ENCODE measurements at regions not wholly inside any gene's neighbourhood (a gene's known extent, or its start where the extent isn't known, plus 50 kb on each side); places are given as distances from the start of the nearest gene placed in this dataset.

DNA sequence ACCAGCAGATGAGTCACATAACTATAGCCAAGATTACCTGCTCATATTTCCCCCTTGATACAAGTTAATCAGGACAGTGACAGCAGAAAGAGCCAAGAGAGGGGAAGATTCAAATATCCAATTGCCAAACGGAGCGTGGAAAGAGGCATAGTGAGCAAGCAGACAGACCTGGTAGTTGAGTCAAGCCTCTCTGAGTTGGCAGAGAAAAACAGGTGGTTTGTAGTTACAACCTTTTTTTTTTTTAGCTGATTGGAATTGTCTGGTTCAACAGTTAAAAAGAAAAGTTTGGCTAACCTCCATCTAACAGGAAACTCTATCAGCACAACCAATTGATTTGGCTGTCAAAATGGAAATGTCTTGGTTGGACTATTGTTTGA lies 272.1 kb downstream of the TLE1 start:
- H3F3A ChIP-seq (ENCODE audit: insufficient read depth, low read length), result no peaks in the 10 kb centered on the region
- no peaks in the 10 kb centered on the region for H3K27me3 ChIP-seq (replicated peaks; ENCODE audit: insufficient read depth, low read length)
- TF ChIP-seq, protein P1, sequence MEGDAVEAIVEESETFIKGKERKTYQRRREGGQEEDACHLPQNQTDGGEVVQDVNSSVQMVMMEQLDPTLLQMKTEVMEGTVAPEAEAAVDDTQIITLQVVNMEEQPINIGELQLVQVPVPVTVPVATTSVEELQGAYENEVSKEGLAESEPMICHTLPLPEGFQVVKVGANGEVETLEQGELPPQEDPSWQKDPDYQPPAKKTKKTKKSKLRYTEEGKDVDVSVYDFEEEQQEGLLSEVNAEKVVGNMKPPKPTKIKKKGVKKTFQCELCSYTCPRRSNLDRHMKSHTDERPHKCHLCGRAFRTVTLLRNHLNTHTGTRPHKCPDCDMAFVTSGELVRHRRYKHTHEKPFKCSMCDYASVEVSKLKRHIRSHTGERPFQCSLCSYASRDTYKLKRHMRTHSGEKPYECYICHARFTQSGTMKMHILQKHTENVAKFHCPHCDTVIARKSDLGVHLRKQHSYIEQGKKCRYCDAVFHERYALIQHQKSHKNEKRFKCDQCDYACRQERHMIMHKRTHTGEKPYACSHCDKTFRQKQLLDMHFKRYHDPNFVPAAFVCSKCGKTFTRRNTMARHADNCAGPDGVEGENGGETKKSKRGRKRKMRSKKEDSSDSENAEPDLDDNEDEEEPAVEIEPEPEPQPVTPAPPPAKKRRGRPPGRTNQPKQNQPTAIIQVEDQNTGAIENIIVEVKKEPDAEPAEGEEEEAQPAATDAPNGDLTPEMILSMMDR (IDR thresholded peaks at IDR 0.05; ENCODE audit: low read length), result no peak
- TF ChIP-seq EZH2phosphoT487 (IDR thresholded peaks at IDR 0.05; ENCODE audit: low read length) (no peak), EZH2 (optimal IDR thresholded peaks at IDR 0.05; ENCODE audit: low read depth, low read length) (no peak)
- no peak overlapping the region for H3K4me3 ChIP-seq (ENCODE audit: low read length)
- no peaks in the 10 kb centered on the region for H3K36me3 ChIP-seq (replicated peaks; ENCODE audit: insufficient read depth, low read length)
- no peak overlapping the region for H3K4me2 ChIP-seq (ENCODE audit: low read depth, low read length)
- H2AFZ ChIP-seq (ENCODE audit: low read length), result no peak overlapping the region
- H3K9me2 ChIP-seq (replicated peaks; ENCODE audit: insufficient read depth, low read length), result no peaks in the 10 kb centered on the region
- H3K9me3 ChIP-seq (replicated peaks; ENCODE audit: insufficient read depth, low read length), result no peaks in the 10 kb centered on the region
- H3K79me2 ChIP-seq (ENCODE audit: low read length), result no peaks in the 10 kb centered on the region
- no peaks in the 10 kb centered on the region for H3K4me1 ChIP-seq (ENCODE audit: low read length)
- H4K20me1 ChIP-seq (ENCODE audit: insufficient read depth, low read length), result no peaks in the 10 kb centered on the region
- no peak overlapping the region for H3K9ac ChIP-seq (ENCODE audit: low read length)
- no peak for DNase-seq
- H3K27ac ChIP-seq (ENCODE audit: low read length), result no peak overlapping the region

DNA sequence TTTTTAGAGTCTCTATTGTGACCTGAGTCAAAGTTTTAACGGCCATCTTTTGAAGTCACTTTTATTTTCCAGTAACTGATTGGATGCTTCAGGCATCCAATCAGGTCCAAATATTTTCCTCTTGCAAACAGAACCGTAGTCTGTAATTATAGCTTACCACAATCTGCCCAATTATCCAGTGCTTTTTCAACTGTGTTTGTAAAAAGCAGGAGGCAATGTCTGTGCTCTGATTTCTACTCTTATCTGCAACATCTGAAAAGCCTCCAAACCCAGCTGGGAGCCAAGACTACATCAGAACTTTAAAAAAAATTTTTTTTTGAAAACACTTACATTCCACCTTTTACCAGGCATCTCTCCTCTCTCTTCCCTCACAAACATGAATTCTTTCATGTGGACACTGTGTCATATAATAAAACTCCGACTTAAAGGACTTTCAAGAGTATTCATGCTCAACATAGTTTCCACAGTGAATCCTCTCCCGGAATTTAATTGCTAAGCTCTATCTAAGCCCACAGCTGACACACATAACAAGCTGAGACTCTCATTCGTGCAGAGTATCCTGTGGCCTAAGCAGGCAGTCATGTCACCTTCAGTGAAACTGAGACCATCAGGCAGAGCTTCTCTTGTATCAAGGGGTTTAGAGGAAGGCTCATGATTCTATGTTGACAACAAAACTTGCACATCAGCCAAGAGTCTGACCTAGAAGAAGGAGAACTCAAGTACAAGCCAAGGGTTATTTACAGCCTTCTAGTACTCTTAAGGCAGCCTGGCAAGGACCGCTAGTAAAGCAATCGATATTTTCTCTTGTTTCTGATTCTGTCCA lies 272.7 kb downstream of the TLE1 start:
- no peaks in the 10 kb centered on the region for H3K36me3 ChIP-seq (replicated peaks; ENCODE audit: insufficient read depth, low read length)
- H2AFZ ChIP-seq (ENCODE audit: low read length), result no peak overlapping the region
- H3K9me3 ChIP-seq (replicated peaks; ENCODE audit: insufficient read depth, low read length), result no peaks in the 10 kb centered on the region
- no peak overlapping the region for H3K27ac ChIP-seq (ENCODE audit: low read length)
- no peaks in the 10 kb centered on the region for H4K20me1 ChIP-seq (ENCODE audit: insufficient read depth, low read length)
- H3K4me3 ChIP-seq (ENCODE audit: low read length), result no peak overlapping the region
- H3K27me3 ChIP-seq (replicated peaks; ENCODE audit: insufficient read depth, low read length), result no peaks in the 10 kb centered on the region
- no peaks in the 10 kb centered on the region for H3K9me2 ChIP-seq (replicated peaks; ENCODE audit: insufficient read depth, low read length)
- H3F3A ChIP-seq (ENCODE audit: insufficient read depth, low read length), result no peaks in the 10 kb centered on the region
- H3K9ac ChIP-seq (ENCODE audit: low read length), result no peak overlapping the region
- H3K4me1 ChIP-seq (ENCODE audit: low read length), result no peaks in the 10 kb centered on the region
- no peak overlapping the region for H3K4me2 ChIP-seq (ENCODE audit: low read depth, low read length)
- DNase-seq, result no peak
- TF ChIP-seq, protein P1 (IDR thresholded peaks at IDR 0.05; ENCODE audit: low read length), result no peak
- TF ChIP-seq EZH2phosphoT487 (IDR thresholded peaks at IDR 0.05; ENCODE audit: low read length), result no peak
- no peak for TF ChIP-seq EZH2 (optimal IDR thresholded peaks at IDR 0.05; ENCODE audit: low read depth, low read length)
- H3K79me2 ChIP-seq (ENCODE audit: low read length), result no peaks in the 10 kb centered on the region

DNA sequence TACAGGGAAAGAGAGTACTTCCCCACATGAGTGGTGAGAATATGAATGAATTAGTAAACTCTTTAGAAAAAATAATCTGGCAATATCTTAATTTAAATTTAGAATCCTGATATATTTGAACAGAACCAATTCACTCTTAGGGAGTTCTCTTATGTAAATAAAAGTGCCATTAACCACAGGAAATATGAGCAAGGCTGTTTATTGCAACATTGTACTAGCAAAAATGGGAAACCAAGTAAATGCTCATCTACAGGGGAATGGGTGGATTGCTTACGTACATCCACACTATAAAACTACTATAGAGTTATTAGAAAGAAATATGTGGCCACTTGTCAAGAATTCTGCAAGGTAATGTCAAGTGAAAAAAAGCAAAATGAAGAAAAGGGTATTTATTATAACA lies 274.5 kb downstream of the TLE1 start:
- no peak overlapping the region for H3K27ac ChIP-seq (ENCODE audit: low read length)
- no peaks in the 10 kb centered on the region for H3K4me1 ChIP-seq (ENCODE audit: low read length)
- H3K9ac ChIP-seq (ENCODE audit: low read length), result no peak overlapping the region
- H4K20me1 ChIP-seq (ENCODE audit: insufficient read depth, low read length), result no peaks in the 10 kb centered on the region
- H3K36me3 ChIP-seq (replicated peaks; ENCODE audit: insufficient read depth, low read length), result no peaks in the 10 kb centered on the region
- no peaks in the 10 kb centered on the region for H3K27me3 ChIP-seq (replicated peaks; ENCODE audit: insufficient read depth, low read length)
- no peaks in the 10 kb centered on the region for H3F3A ChIP-seq (ENCODE audit: insufficient read depth, low read length)
- no peak overlapping the region for H2AFZ ChIP-seq (ENCODE audit: low read length)
- TF ChIP-seq EZH2phosphoT487 (IDR thresholded peaks at IDR 0.05; ENCODE audit: low read length) (no peak), EZH2 (optimal IDR thresholded peaks at IDR 0.05; ENCODE audit: low read depth, low read length) (no peak)
- TF ChIP-seq, protein P1 (IDR thresholded peaks at IDR 0.05; ENCODE audit: low read length), result no peak
- no peak overlapping the region for H3K4me2 ChIP-seq (ENCODE audit: low read depth, low read length)
- DNase-seq, result no peak
- H3K4me3 ChIP-seq (ENCODE audit: low read length), result no peak overlapping the region
- H3K79me2 ChIP-seq (ENCODE audit: low read length), result no peaks in the 10 kb centered on the region
- no peaks in the 10 kb centered on the region for H3K9me3 ChIP-seq (replicated peaks; ENCODE audit: insufficient read depth, low read length)
- H3K9me2 ChIP-seq (replicated peaks; ENCODE audit: insufficient read depth, low read length), result no peaks in the 10 kb centered on the region
